ENCODE measurements at regions not wholly inside any gene's neighbourhood (a gene's known extent, or its start where the extent isn't known, plus 50 kb on each side); places are given as distances from the start of the nearest gene placed in this dataset.

DNA sequence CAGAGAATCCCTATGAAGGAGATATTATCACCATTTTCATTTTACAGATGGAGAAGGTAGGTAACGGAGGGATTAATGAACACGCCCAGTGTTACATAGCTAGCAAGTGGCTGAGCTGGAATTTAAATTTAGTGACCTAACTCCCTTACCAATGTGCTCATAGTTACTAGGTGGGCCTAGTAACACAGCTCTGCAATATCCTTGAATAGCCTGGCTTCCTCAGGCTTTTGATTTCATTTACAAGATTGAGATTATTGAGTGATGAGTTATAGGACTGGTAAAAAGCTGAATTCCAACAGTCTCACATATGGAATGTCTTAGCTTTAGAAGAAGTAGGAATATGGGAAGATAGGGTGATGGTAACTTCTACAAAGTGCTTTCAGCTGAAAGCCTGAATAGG, 336.3 kb upstream of the KIF2A start:
- TF ChIP-seq FOXA1 (IDR thresholded peaks at IDR 0.05): no peak
- no peak for TF ChIP-seq CTBP1 (IDR thresholded peaks at IDR 0.05; ENCODE audit: borderline replicate concordance)
- TF ChIP-seq, protein P1, sequence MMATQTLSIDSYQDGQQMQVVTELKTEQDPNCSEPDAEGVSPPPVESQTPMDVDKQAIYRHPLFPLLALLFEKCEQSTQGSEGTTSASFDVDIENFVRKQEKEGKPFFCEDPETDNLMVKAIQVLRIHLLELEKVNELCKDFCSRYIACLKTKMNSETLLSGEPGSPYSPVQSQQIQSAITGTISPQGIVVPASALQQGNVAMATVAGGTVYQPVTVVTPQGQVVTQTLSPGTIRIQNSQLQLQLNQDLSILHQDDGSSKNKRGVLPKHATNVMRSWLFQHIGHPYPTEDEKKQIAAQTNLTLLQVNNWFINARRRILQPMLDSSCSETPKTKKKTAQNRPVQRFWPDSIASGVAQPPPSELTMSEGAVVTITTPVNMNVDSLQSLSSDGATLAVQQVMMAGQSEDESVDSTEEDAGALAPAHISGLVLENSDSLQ (IDR thresholded peaks at IDR 0.05): no peak
- no peak for TF ChIP-seq ELF4 (IDR thresholded peaks at IDR 0.05)
- no peak for TF ChIP-seq SUZ12 (IDR thresholded peaks at IDR 0.05)
- no peak for TF ChIP-seq FOXM1 (IDR thresholded peaks at IDR 0.05; ENCODE audit: borderline replicate concordance)
- no peak for TF ChIP-seq L3MBTL2 (conservative IDR thresholded peaks at IDR 0.05)
- TF ChIP-seq BHLHE40 (IDR thresholded peaks at IDR 0.05; ENCODE audit: borderline replicate concordance): no peak
- TF ChIP-seq ARNT (IDR thresholded peaks at IDR 0.05): no peak
- no peak for TF ChIP-seq SP1 (IDR thresholded peaks at IDR 0.05)
- no peak for TF ChIP-seq HDGF (IDR thresholded peaks at IDR 0.05; ENCODE audit: borderline replicate concordance)
